ENCODE measurements at regions not wholly inside any gene's neighbourhood (a gene's known extent, or its start where the extent isn't known, plus 50 kb on each side); places are given as distances from the start of the nearest gene placed in this dataset.
"Not testable (repeated sequence)": the region's sequence is repeated elsewhere in the genome, so short reads cannot be mapped to it uniquely, and the experiment has no call there.

DNA sequence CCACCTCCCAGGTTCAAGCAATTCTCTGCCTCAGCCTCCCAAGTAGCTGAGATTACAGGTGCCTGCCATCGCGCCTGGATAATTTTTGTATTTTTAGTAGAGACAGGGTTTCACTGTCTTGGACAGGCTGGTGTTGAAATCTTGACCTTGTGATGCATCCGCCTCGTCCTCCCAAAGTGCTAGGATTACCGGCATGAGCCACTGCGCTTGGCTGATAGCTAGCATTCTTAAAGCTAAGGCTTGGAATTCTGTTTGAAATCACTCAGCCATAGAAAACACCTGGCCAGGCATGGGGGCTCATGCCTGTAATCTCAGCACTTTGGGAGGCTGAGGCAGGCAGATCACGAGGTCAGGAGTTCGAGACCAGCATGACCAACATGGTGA is 105.6 kb downstream of the ZNF486 start:
- no CpG with 5 or more reads among the region's 8 CpGs for WGBS (ENCODE audit: extremely low coverage, insufficient coverage, insufficient read length)
- not testable (repeated sequence) for H3K4ac ChIP-seq (ENCODE audit: low read depth, low read length); H3K4me2 ChIP-seq (ENCODE audit: low read length); H3K4me1 ChIP-seq (ENCODE audit: control insufficient read depth in 1 of 2, insufficient read depth in 2 of 2, low read length in 2 of 2); H3K9ac ChIP-seq (ENCODE audit: low read length); H4K12ac ChIP-seq (ENCODE audit: low read depth, low read length); H3K18ac ChIP-seq (ENCODE audit: low read length); H3K14ac ChIP-seq (ENCODE audit: low read length); H2BK120ac ChIP-seq (ENCODE audit: insufficient read depth, low read length, poor library complexity); H2BK12ac ChIP-seq (ENCODE audit: low read length); H3K27ac ChIP-seq (ENCODE audit: low read depth, low read length); H2AFZ ChIP-seq (ENCODE audit: insufficient read depth, low read length, poor library complexity); H2AK5ac ChIP-seq (ENCODE audit: low read length); H3K27me3 ChIP-seq (ENCODE audit: insufficient read depth, low read length); H3K23ac ChIP-seq (ENCODE audit: low read length); H4K91ac ChIP-seq (ENCODE audit: low read depth, low read length); H3K4me3 ChIP-seq (ENCODE audit: low read depth, low read length); H3K36me3 ChIP-seq (ENCODE audit: control insufficient read depth in 1 of 2, insufficient read depth in 2 of 2, low read length in 2 of 2); H3K9me3 ChIP-seq (ENCODE audit: insufficient read depth, low read depth, low read length); H3K79me2 ChIP-seq (ENCODE audit: control insufficient read depth, insufficient read depth, low read length, poor library complexity); H4K8ac ChIP-seq (ENCODE audit: low read depth, low read length); H2BK5ac ChIP-seq (ENCODE audit: low read depth, low read length, poor library complexity); H3K79me1 ChIP-seq (ENCODE audit: low read length)
- peak in 1 of 2 donors; percentile 60 for DNase-seq

DNA sequence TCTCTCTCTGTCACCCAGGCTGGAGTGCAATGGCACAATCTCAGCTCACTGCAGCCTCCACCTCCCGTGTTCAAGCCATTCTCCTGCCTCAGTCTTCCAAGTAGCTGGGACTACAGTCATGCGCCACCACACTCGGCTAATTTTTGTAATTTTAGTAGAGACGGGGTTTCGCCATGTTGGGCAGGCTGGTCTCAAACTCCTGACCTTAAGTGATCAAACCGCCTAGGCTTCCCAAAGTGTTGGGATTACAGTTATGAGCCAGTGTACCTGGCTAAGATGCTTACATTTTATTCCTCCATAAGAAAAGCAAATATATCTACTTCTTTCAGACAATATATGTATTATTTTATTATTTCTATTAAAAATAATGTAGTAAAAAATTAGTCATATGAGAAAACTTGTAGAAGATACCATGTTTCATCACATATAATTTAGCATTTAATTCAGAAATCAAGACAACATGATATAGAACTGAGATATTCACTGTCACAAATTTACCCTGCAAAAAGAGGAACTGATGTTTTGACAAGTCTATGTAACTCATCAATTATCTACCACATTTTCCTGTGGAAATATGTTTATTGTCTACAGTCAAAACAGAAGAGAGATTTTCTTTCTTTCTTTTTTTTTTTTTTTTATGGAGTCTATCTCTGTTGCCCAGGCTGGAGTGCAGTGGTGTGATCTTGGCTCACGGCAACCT is 105.1 kb downstream of the ZNF486 start:
- not testable (repeated sequence) for H3K14ac ChIP-seq (ENCODE audit: low read length); H3K4ac ChIP-seq (ENCODE audit: low read depth, low read length); H4K8ac ChIP-seq (ENCODE audit: low read depth, low read length); H4K91ac ChIP-seq (ENCODE audit: low read depth, low read length); H2BK120ac ChIP-seq (ENCODE audit: insufficient read depth, low read length, poor library complexity); H3K27me3 ChIP-seq (ENCODE audit: insufficient read depth, low read length); DNase-seq; H2BK12ac ChIP-seq (ENCODE audit: low read length); H3K18ac ChIP-seq (ENCODE audit: low read length); H3K9ac ChIP-seq (ENCODE audit: low read length); H3K4me3 ChIP-seq (ENCODE audit: low read depth, low read length); H3K23ac ChIP-seq (ENCODE audit: low read length); H3K79me2 ChIP-seq (ENCODE audit: control insufficient read depth, insufficient read depth, low read length, poor library complexity); H2BK5ac ChIP-seq (ENCODE audit: low read depth, low read length, poor library complexity); H2AK5ac ChIP-seq (ENCODE audit: low read length); H3K4me1 ChIP-seq (ENCODE audit: control insufficient read depth in 1 of 2, insufficient read depth in 2 of 2, low read length in 2 of 2); H2AFZ ChIP-seq (ENCODE audit: insufficient read depth, low read length, poor library complexity); H3K4me2 ChIP-seq (ENCODE audit: low read length); H3K36me3 ChIP-seq (ENCODE audit: control insufficient read depth in 1 of 2, insufficient read depth in 2 of 2, low read length in 2 of 2); H4K12ac ChIP-seq (ENCODE audit: low read depth, low read length); H3K9me3 ChIP-seq (ENCODE audit: insufficient read depth, low read depth, low read length); H3K79me1 ChIP-seq (ENCODE audit: low read length); H3K27ac ChIP-seq (ENCODE audit: low read depth, low read length)
- WGBS (ENCODE audit: extremely low coverage, insufficient coverage, insufficient read length): no CpG with 5 or more reads among the region's 7 CpGs

DNA sequence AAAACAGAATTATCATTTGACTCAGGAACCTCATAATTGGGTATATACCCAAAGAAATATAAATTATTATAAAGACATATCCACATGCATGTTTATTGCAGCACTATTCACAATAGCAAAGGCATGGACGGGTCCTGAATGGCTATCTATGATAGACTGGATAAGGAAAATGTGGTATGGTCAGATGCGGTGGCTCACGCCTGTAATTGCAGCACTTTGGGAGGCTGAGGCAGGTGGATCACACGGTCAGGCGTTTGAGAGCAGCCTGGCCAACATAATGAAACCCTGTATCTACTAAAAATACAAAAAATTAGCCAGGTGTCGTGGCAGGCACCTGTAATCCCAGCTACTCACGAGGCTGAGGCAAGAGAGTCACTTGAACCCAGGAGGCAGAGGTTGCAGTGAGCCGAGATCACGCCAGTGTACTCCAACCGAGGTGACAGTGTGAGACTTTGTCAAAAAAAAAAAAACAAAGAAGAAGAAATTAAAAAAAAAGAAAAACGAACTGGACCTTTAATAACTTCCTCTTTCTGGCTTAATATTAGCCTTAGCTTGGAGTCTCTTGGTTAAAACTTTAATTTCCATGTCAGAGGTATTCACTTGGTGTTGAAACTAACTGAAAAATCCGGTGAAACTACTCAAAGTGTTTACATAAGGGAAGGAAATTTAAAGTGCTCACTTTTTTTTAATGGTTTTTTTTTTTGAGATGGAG is 104.4 kb downstream of the ZNF486 start:
- Histone ChIP-seq H2BK5ac (ENCODE audit: low read depth, low read length, poor library complexity) (no peak overlapping the region), H2BK12ac (ENCODE audit: low read length) (no peak overlapping the region), H3K4me3 (ENCODE audit: low read depth, low read length) (no peak overlapping the region), H3K9me3 (ENCODE audit: insufficient read depth, low read depth, low read length) (no peaks in the 10 kb centered on the region), H3K4me2 (ENCODE audit: low read length) (no peak overlapping the region), H4K91ac (ENCODE audit: low read depth, low read length) (no peak overlapping the region), H3K4me1 (ENCODE audit: control insufficient read depth in 1 of 2, insufficient read depth in 2 of 2, low read length in 2 of 2) (no peaks in the 10 kb centered on the region), H2BK120ac (ENCODE audit: insufficient read depth, low read length, poor library complexity) (no peak overlapping the region), H3K9ac (ENCODE audit: low read length) (no peak overlapping the region), H3K79me2 (ENCODE audit: control insufficient read depth, insufficient read depth, low read length, poor library complexity) (no peaks in the 10 kb centered on the region), H3K27ac (ENCODE audit: low read depth, low read length) (no peak overlapping the region), H3K23ac (ENCODE audit: low read length) (no peak overlapping the region), H2AK5ac (ENCODE audit: low read length) (no peak overlapping the region), H3K36me3 (ENCODE audit: control insufficient read depth in 1 of 2, insufficient read depth in 2 of 2, low read length in 2 of 2) (no peaks in the 10 kb centered on the region), H3K4ac (ENCODE audit: low read depth, low read length) (no peak overlapping the region), H3K79me1 (ENCODE audit: low read length) (no peaks in the 10 kb centered on the region), H3K18ac (ENCODE audit: low read length) (no peak overlapping the region), H3K14ac (ENCODE audit: low read length) (no peak overlapping the region), H4K12ac (ENCODE audit: low read depth, low read length) (no peak overlapping the region), H2AFZ (ENCODE audit: insufficient read depth, low read length, poor library complexity) (no peak overlapping the region), H3K27me3 (ENCODE audit: insufficient read depth, low read length) (no peaks in the 10 kb centered on the region), H4K8ac (ENCODE audit: low read depth, low read length) (no peak overlapping the region)
- WGBS (ENCODE audit: extremely low coverage, insufficient coverage, insufficient read length): no CpG with 5 or more reads among the region's 12 CpGs
- DNase-seq: no peak

DNA sequence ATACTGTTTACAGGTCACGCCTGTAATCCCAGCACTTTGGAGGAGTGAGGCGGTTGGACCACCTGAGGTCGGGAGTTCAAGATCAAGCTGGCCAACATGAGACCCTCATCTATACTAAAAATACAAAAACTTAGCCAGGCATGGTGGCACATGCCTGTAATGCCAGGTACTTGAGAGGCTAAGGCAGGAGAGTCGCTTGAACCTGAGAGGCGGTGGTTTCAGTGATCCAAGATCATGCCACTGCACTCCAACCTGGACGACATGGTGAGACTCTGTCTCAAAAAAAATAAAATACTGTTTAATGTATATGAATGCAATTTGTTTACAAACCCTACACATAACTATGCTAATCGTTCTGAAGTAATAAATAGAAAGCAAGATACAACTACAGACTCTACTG is 102.4 kb downstream of the ZNF486 start:
- Histone ChIP-seq H3K79me2 (ENCODE audit: control insufficient read depth, insufficient read depth, low read length, poor library complexity) (no peaks in the 10 kb centered on the region), H4K91ac (ENCODE audit: low read depth, low read length) (no peak overlapping the region), H2BK120ac (ENCODE audit: insufficient read depth, low read length, poor library complexity) (no peak overlapping the region), H3K14ac (ENCODE audit: low read length) (no peak overlapping the region), H3K4me1 (ENCODE audit: control insufficient read depth in 1 of 2, insufficient read depth in 2 of 2, low read length in 2 of 2) (no peaks in the 10 kb centered on the region), H2AFZ (ENCODE audit: insufficient read depth, low read length, poor library complexity) (no peak overlapping the region), H3K9me3 (ENCODE audit: insufficient read depth, low read depth, low read length) (no peaks in the 10 kb centered on the region), H2BK12ac (ENCODE audit: low read length) (no peak overlapping the region), H3K27me3 (ENCODE audit: insufficient read depth, low read length) (no peaks in the 10 kb centered on the region), H3K4ac (ENCODE audit: low read depth, low read length) (no peak overlapping the region), H4K8ac (ENCODE audit: low read depth, low read length) (no peak overlapping the region), H3K18ac (ENCODE audit: low read length) (no peak overlapping the region), H3K9ac (ENCODE audit: low read length) (no peak overlapping the region), H3K27ac (ENCODE audit: low read depth, low read length) (no peak overlapping the region), H3K23ac (ENCODE audit: low read length) (no peak overlapping the region), H3K4me2 (ENCODE audit: low read length) (no peak overlapping the region), H3K79me1 (ENCODE audit: low read length) (no peaks in the 10 kb centered on the region), H2BK5ac (ENCODE audit: low read depth, low read length, poor library complexity) (no peak overlapping the region), H4K12ac (ENCODE audit: low read depth, low read length) (no peak overlapping the region), H3K4me3 (ENCODE audit: low read depth, low read length) (no peak overlapping the region), H2AK5ac (ENCODE audit: low read length) (no peak overlapping the region), H3K36me3 (ENCODE audit: control insufficient read depth in 1 of 2, insufficient read depth in 2 of 2, low read length in 2 of 2) (no peaks in the 10 kb centered on the region)
- DNase-seq: no peak
- WGBS (ENCODE audit: extremely low coverage, insufficient coverage, insufficient read length): no CpG with 5 or more reads among the region's 7 CpGs
